Gastrocnemius medialis (tissue), 4 donors: ENCODE measurements at regions not wholly inside any gene's neighbourhood (a gene's known extent, or its start where the extent isn't known, plus 50 kb on each side); places are given as distances from the start of the nearest gene placed in this dataset.
"Not testable (repeated sequence)": the region's sequence is repeated elsewhere in the genome, so short reads cannot be mapped to it uniquely, and the experiment has no call there.

Experiments
- ATAC-seq, 2 donors: fragments of 150-250 bp; one replicate each; pipeline ENCODE4 v1.9.1; 2016
- DNase-seq, 2 donors: peaks; one replicate each; pipeline ENCODE4 v3.0.0-alpha.2; 2019
- H3K27ac ChIP-seq, 4 donors: fragments of 200-600 bp; sonication (generic); 1 replicate in 1 of 4; 2 replicates in 3 of 4; pipeline ENCODE4 v1.5.1; 2016 to 2018; ENCODE audit warnings: mild to moderate bottlenecking in 2 of 4, moderate library complexity in 1 of 4
- H3K27me3 ChIP-seq, 3 donors: fragments of 200-600 bp; sonication (generic) in 2 of 3; 1 replicate in 1 of 3; 2 replicates in 2 of 3; pipeline versions ENCODE4 v1.5.1 to v1.6.0; 2016 to 2019; ENCODE audit warnings: mild to moderate bottlenecking in 1 of 3, moderate library complexity in 1 of 3
- H3K36me3 ChIP-seq, 2 donors: fragments of 200-600 bp; sonication (generic) in 1 of 2; one replicate each; pipeline ENCODE4 v1.5.1; 2017 to 2018
- H3K4me1 ChIP-seq, 2 donors: fragments of 200-600 bp; sonication (generic) in 1 of 2; one replicate each; pipeline ENCODE4 v1.5.1; 2016 to 2017; ENCODE audit warnings: mild to moderate bottlenecking in 2 of 2
- H3K4me3 ChIP-seq, 4 donors: fragments of 200-600 bp; sonication (generic) in 3 of 4; 1 replicate in 1 of 4; 2 replicates in 3 of 4; pipeline ENCODE4 v1.5.1; 2016 to 2019; ENCODE audit warnings: mild to moderate bottlenecking in 2 of 4
- H3K9me3 ChIP-seq, 3 donors: fragments of 200-600 bp; sonication (generic) in 2 of 3; 1 replicate in 1 of 3; 2 replicates in 2 of 3; pipeline ENCODE4 v1.5.1; 2016 to 2019
- POLR2A ChIP-seq, 2 donors: fragments of 450-650 bp; IDR thresholded peaks; one replicate each; pipeline ENCODE4 v1.6.1; 2017; ENCODE audit warnings: antibody characterized with exemption in 2 of 2, mild to moderate bottlenecking in 2 of 2, moderate library complexity in 2 of 2
- in situ Hi-C, 4 donors: fragments of 200-750 bp; cut with MboI; loops; one replicate each; pipeline versions ENCODE4 v1.15.0 to v1.8.0; 2017; ENCODE audit warnings: low sequenced_read_pairs in 4 of 4
- intact Hi-C: fragments of 100-400 bp; cut with DNase I; formaldehyde crosslinking; loops from one replicate; pipeline ENCODE4 v1.15.1; 2023; ENCODE audit warnings: low total_unique reads
- TF ChIP-seq, protein P1 (sequence below), 5 experiments: fragments of 450-650 bp in 3 of 5; fragments of 200-600 bp in 2 of 5; sonication (generic) in 2 of 5; IDR thresholded peaks in 4 of 5; conservative IDR thresholded peaks in 1 of 5; 1 replicate in 4 of 5; 2 replicates in 1 of 5; pipeline ENCODE4 v1.5.1; 2016 to 2019; ENCODE audit warnings: antibody characterized with exemption in 5 of 5, mild to moderate bottlenecking in 3 of 5, moderate library complexity in 3 of 5

DNA sequence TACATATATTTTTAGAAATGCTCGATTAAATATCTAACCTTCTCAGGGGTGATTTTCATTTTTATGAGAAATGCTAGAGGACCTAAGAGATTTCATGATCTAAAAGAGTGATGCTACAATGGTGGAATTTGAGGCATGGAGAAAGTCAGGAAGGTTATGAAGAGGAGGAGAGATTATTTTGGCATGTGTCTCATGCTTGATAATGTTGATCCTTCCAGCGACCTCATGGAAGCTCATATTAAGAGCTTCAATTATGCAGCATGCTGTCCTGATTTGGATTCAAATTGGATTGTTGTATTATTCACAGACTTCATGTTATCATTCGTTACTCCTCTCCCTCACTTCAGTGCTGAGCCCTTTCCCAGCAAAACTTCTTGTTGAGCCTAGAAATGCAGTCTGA, 112.5 kb downstream of the RAP2B start:
- H3K4me1 ChIP-seq = no peaks in the 10 kb centered on the region
- H3K27me3 ChIP-seq = no peaks in the 10 kb centered on the region
- no peak for DNase-seq
- no peaks in the 10 kb centered on the region for H3K36me3 ChIP-seq
- ATAC-seq = no peak
- no peak overlapping the region for H3K4me3 ChIP-seq
- no peak overlapping the region for H3K27ac ChIP-seq
- in situ Hi-C loops (no loop called here), intact Hi-C loops (no loop called here)
- TF ChIP-seq POLR2A (IDR thresholded peaks at IDR 0.05) = no peak
- TF ChIP-seq, protein P1, sequence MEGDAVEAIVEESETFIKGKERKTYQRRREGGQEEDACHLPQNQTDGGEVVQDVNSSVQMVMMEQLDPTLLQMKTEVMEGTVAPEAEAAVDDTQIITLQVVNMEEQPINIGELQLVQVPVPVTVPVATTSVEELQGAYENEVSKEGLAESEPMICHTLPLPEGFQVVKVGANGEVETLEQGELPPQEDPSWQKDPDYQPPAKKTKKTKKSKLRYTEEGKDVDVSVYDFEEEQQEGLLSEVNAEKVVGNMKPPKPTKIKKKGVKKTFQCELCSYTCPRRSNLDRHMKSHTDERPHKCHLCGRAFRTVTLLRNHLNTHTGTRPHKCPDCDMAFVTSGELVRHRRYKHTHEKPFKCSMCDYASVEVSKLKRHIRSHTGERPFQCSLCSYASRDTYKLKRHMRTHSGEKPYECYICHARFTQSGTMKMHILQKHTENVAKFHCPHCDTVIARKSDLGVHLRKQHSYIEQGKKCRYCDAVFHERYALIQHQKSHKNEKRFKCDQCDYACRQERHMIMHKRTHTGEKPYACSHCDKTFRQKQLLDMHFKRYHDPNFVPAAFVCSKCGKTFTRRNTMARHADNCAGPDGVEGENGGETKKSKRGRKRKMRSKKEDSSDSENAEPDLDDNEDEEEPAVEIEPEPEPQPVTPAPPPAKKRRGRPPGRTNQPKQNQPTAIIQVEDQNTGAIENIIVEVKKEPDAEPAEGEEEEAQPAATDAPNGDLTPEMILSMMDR (IDR thresholded peaks at IDR 0.05 in 4 of 5, conservative IDR thresholded peaks at IDR 0.05 in 1 of 5) = no peak
- no peaks in the 10 kb centered on the region for H3K9me3 ChIP-seq

DNA sequence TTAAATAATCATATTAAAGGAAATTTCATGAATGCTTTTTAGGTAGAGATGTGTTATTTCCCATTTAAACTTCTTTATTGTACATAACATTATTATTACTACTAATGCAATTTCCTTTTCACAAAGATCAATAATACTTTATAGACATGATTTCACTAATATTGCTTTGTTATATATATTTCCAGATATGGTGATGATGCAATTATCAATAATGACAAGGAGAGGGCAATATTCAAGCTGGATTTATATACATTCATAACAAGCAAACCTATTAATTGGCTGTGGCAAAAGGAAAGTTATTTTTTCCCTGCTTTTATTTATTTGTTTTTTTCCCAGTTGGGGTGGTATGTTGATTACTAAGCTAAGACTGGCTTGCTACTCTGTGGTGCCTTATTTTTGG, 113.5 kb downstream of the RAP2B start:
- in situ Hi-C loops = no loop called here

GRCh38 chr3:153277029-153277428, 115.0 kb downstream of the RAP2B start:
- intact Hi-C loops (no loop called here), in situ Hi-C loops (no loop called here)
- H3K27me3 ChIP-seq = no peaks in the 10 kb centered on the region
- no peaks in the 10 kb centered on the region for H3K9me3 ChIP-seq
- no peaks in the 10 kb centered on the region for H3K36me3 ChIP-seq
- no peaks in the 10 kb centered on the region for H3K4me1 ChIP-seq
- no peak for ATAC-seq
- no peak for DNase-seq
- no peak overlapping the region for H3K27ac ChIP-seq
- TF ChIP-seq POLR2A (IDR thresholded peaks at IDR 0.05) = no peak
- TF ChIP-seq, protein P1 (IDR thresholded peaks at IDR 0.05 in 4 of 5, conservative IDR thresholded peaks at IDR 0.05 in 1 of 5) = no peak
- H3K4me3 ChIP-seq = no peak overlapping the region

More for the DNA sequence above, 113.5 kb downstream of the RAP2B start:
- H3K27me3 ChIP-seq = no peaks in the 10 kb centered on the region
- no peak overlapping the region for H3K27ac ChIP-seq
- H3K4me1 ChIP-seq = no peaks in the 10 kb centered on the region
- H3K9me3 ChIP-seq = no peaks in the 10 kb centered on the region
- no peak for TF ChIP-seq POLR2A (IDR thresholded peaks at IDR 0.05)
- TF ChIP-seq, protein P1 (IDR thresholded peaks at IDR 0.05 in 4 of 5, conservative IDR thresholded peaks at IDR 0.05 in 1 of 5) = no peak
- ATAC-seq (no peak), DNase-seq (no peak)
- intact Hi-C loops = no loop called here
- H3K36me3 ChIP-seq = no peaks in the 10 kb centered on the region
- H3K4me3 ChIP-seq = no peak overlapping the region

DNA sequence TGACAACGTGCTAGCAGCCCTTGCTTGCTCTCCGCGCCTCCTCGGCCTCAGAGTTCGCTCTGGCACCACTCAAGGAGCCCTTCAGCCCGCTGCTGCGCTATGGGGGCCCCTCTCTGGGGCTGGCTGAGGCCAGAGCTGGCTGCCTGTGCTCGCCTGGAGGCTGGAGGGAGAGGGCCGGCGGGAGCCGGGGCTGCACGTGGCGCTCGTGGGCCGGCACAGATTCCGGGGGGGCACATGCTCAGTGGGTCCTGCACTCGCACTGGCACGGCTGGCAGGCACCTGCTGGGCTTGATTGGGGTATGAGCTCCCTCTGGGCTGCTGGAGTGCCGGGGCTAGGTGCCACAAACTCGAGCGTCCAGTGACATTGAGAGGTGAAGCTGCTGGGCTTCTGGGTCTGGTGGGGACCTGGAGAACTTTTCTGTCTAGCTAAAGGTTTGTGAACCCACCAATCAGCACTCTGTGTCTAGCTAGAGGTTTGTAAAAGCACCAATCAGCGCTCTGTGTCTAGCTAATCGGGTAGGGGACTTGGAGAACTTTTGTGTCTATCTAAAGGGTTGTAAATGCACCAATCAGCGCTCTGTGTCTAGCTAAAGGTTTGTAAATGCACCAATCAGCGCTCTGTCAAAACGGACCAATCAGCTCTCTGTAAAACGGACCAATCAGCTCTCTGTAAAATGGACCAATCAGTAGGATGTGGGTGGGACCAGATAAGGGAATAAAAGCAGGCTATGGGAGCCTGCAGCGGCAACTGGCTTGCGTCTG, 119.4 kb downstream of the RAP2B start:
- DNase-seq, H3K36me3 ChIP-seq, H3K27ac ChIP-seq, intact Hi-C loops, H3K27me3 ChIP-seq, H3K4me3 ChIP-seq, H3K9me3 ChIP-seq, in situ Hi-C loops, H3K4me1 ChIP-seq, ATAC-seq: not testable (repeated sequence)

- Histone ChIP-seq H3K9me3 (no peaks in the 10 kb centered on the region), H3K4me3 (no peak overlapping the region), H3K36me3 (no peaks in the 10 kb centered on the region), H3K27ac (no peak overlapping the region), H3K4me1 (peaks cover 0 to 3% of the 10 kb centered on the region in 2 donors), H3K27me3 (no peaks in the 10 kb centered on the region)
- in situ Hi-C loops = no loop called here
- intact Hi-C loops = no loop called here
- TF ChIP-seq, protein P1 (IDR thresholded peaks at IDR 0.05 in 4 of 5, conservative IDR thresholded peaks at IDR 0.05 in 1 of 5) = no peak
- no peak for TF ChIP-seq POLR2A (IDR thresholded peaks at IDR 0.05)
- DNase-seq (no peak), ATAC-seq (no peak)
Observed at GRCh38 chr3:153282355-153282754, 120.3 kb downstream of the RAP2B start.
